H1 (cell line): ENCODE measurements at regions not wholly inside any gene's neighbourhood (a gene's known extent, or its start where the extent isn't known, plus 50 kb on each side); places are given as distances from the start of the nearest gene placed in this dataset.

Experiments used
- BCL11A ChIP-seq, 2 experiments: IDR thresholded peaks; one replicate each; pipeline ENCODE4 v1.6.1; 2011; ENCODE audit warnings: low read depth in 2 of 2, low read length in 2 of 2, mild to moderate bottlenecking in 2 of 2
- MAFK ChIP-seq: IDR thresholded peaks from 2 replicates; pipeline ENCODE4 v1.6.1; 2012; ENCODE audit warnings: low read depth, mild to moderate bottlenecking, improper control_type of control experiment, low read length
- RBBP5 ChIP-seq: IDR thresholded peaks from 2 replicates; pipeline ENCODE4 v1.7.1; 2012; ENCODE audit warnings: low read depth, mild to moderate bottlenecking, inconsistent platforms, low read length, moderate library complexity, borderline replicate concordance
- TF ChIP-seq, protein P1 (sequence below): fragments of 300-600 bp; sonication (generic); IDR thresholded peaks from 2 replicates; pipeline ENCODE4 v1.7.1; 2012; ENCODE audit warnings: low read length, moderate library complexity, mild to moderate bottlenecking, inconsistent platforms; ENCODE audit not compliant: insufficient replicate concordance

GRCh38 chr12:94706250-94706661, 55.9 kb upstream of the TMCC3 start (continued):
- TF ChIP-seq, protein P1, sequence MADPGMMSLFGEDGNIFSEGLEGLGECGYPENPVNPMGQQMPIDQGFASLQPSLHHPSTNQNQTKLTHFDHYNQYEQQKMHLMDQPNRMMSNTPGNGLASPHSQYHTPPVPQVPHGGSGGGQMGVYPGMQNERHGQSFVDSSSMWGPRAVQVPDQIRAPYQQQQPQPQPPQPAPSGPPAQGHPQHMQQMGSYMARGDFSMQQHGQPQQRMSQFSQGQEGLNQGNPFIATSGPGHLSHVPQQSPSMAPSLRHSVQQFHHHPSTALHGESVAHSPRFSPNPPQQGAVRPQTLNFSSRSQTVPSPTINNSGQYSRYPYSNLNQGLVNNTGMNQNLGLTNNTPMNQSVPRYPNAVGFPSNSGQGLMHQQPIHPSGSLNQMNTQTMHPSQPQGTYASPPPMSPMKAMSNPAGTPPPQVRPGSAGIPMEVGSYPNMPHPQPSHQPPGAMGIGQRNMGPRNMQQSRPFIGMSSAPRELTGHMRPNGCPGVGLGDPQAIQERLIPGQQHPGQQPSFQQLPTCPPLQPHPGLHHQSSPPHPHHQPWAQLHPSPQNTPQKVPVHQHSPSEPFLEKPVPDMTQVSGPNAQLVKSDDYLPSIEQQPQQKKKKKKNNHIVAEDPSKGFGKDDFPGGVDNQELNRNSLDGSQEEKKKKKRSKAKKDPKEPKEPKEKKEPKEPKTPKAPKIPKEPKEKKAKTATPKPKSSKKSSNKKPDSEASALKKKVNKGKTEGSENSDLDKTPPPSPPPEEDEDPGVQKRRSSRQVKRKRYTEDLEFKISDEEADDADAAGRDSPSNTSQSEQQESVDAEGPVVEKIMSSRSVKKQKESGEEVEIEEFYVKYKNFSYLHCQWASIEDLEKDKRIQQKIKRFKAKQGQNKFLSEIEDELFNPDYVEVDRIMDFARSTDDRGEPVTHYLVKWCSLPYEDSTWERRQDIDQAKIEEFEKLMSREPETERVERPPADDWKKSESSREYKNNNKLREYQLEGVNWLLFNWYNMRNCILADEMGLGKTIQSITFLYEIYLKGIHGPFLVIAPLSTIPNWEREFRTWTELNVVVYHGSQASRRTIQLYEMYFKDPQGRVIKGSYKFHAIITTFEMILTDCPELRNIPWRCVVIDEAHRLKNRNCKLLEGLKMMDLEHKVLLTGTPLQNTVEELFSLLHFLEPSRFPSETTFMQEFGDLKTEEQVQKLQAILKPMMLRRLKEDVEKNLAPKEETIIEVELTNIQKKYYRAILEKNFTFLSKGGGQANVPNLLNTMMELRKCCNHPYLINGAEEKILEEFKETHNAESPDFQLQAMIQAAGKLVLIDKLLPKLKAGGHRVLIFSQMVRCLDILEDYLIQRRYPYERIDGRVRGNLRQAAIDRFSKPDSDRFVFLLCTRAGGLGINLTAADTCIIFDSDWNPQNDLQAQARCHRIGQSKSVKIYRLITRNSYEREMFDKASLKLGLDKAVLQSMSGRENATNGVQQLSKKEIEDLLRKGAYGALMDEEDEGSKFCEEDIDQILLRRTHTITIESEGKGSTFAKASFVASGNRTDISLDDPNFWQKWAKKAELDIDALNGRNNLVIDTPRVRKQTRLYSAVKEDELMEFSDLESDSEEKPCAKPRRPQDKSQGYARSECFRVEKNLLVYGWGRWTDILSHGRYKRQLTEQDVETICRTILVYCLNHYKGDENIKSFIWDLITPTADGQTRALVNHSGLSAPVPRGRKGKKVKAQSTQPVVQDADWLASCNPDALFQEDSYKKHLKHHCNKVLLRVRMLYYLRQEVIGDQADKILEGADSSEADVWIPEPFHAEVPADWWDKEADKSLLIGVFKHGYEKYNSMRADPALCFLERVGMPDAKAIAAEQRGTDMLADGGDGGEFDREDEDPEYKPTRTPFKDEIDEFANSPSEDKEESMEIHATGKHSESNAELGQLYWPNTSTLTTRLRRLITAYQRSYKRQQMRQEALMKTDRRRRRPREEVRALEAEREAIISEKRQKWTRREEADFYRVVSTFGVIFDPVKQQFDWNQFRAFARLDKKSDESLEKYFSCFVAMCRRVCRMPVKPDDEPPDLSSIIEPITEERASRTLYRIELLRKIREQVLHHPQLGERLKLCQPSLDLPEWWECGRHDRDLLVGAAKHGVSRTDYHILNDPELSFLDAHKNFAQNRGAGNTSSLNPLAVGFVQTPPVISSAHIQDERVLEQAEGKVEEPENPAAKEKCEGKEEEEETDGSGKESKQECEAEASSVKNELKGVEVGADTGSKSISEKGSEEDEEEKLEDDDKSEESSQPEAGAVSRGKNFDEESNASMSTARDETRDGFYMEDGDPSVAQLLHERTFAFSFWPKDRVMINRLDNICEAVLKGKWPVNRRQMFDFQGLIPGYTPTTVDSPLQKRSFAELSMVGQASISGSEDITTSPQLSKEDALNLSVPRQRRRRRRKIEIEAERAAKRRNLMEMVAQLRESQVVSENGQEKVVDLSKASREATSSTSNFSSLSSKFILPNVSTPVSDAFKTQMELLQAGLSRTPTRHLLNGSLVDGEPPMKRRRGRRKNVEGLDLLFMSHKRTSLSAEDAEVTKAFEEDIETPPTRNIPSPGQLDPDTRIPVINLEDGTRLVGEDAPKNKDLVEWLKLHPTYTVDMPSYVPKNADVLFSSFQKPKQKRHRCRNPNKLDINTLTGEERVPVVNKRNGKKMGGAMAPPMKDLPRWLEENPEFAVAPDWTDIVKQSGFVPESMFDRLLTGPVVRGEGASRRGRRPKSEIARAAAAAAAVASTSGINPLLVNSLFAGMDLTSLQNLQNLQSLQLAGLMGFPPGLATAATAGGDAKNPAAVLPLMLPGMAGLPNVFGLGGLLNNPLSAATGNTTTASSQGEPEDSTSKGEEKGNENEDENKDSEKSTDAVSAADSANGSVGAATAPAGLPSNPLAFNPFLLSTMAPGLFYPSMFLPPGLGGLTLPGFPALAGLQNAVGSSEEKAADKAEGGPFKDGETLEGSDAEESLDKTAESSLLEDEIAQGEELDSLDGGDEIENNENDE = no peak
- TF ChIP-seq MAFK (no peak), BCL11A (IDR thresholded peaks at IDR 0.05; ENCODE audit: low read depth in 2 of 2, low read length in 2 of 2) (no peak), RBBP5 (no peak)
- TF ChIP-seq, all 59 proteins: peak for 0
